Suprapubic skin (tissue), 4 donors: ENCODE measurements at regions not wholly inside any gene's neighbourhood (a gene's known extent, or its start where the extent isn't known, plus 50 kb on each side); places are given as distances from the start of the nearest gene placed in this dataset.

ENCODE experiments used
- DNase-seq, 2 donors: peaks; one replicate each; pipeline ENCODE4 v3.0.0-alpha.2; 2019; ENCODE audit warnings: low spot score in 2 of 2
- H3K27ac ChIP-seq: fragments of 200-600 bp; sonication (generic); one replicate; pipeline ENCODE4 v1.5.1; 2019
- H3K27me3 ChIP-seq: fragments of 200-600 bp; sonication (generic); one replicate; pipeline ENCODE4 v1.5.1; 2019
- H3K36me3 ChIP-seq: fragments of 200-600 bp; sonication (generic); one replicate; pipeline ENCODE4 v1.5.1; 2019
- H3K4me1 ChIP-seq: fragments of 200-600 bp; sonication (generic); one replicate; pipeline ENCODE4 v1.5.1; 2019
- H3K4me3 ChIP-seq: fragments of 200-600 bp; sonication (generic); one replicate; pipeline ENCODE4 v1.5.1; 2019; ENCODE audit warnings: mild to moderate bottlenecking
- H3K9me3 ChIP-seq: fragments of 200-600 bp; sonication (generic); one replicate; pipeline ENCODE4 v1.5.1; 2019
- CTCF ChIP-seq, 2 donors: fragments of 200-600 bp in 1 of 2; fragments of 450-650 bp in 1 of 2; sonication (generic) in 1 of 2; IDR thresholded peaks; one replicate each; pipeline ENCODE4 v1.5.1; 2016 to 2019; ENCODE audit warnings: antibody characterized with exemption in 2 of 2, mild to moderate bottlenecking in 1 of 2, moderate library complexity in 1 of 2
- EP300 ChIP-seq: sonication (generic); formaldehyde crosslinking; IDR thresholded peaks from one replicate; pipeline ENCODE4 v1.6.1; 2017; ENCODE audit warnings: antibody characterized with exemption
- POLR2A ChIP-seq, 2 donors: fragments of 450-650 bp; IDR thresholded peaks; one replicate each; pipeline ENCODE4 v1.6.1; 2017; ENCODE audit warnings: antibody characterized with exemption in 2 of 2, mild to moderate bottlenecking in 2 of 2, moderate library complexity in 2 of 2
- POLR2AphosphoS5 ChIP-seq, 3 donors: sonication (generic); formaldehyde crosslinking; IDR thresholded peaks; one replicate each; pipeline ENCODE4 v1.6.1; 2017; ENCODE audit warnings: antibody characterized with exemption in 3 of 3
- WGBS: methylation state at CpG from one replicate; pipeline ENCODE4 v1.1.5; 2018; 5-methylcytosine and 5-hydroxymethylcytosine counted together

GRCh38 chr14:43155258-43155657 is 1351.8 kb downstream of the FSCB start:
- no peaks in the 10 kb centered on the region for H3K9me3 ChIP-seq
- no peaks in the 10 kb centered on the region for H3K36me3 ChIP-seq
- TF ChIP-seq POLR2AphosphoS5 (IDR thresholded peaks at IDR 0.05) (no peak), EP300 (no peak), POLR2A (IDR thresholded peaks at IDR 0.05) (no peak), CTCF (IDR thresholded peaks at IDR 0.05) (no peak)
- H3K27ac ChIP-seq: no peak overlapping the region
- no peak for DNase-seq
- no peaks in the 10 kb centered on the region for H3K4me1 ChIP-seq
- H3K27me3 ChIP-seq: no peaks in the 10 kb centered on the region
- 96% methylated on average over 1 of the region's 1 CpG for WGBS
- H3K4me3 ChIP-seq: no peak overlapping the region

- Histone ChIP-seq H3K36me3 (no peaks in the 10 kb centered on the region), H3K4me1 (no peaks in the 10 kb centered on the region), H3K4me3 (no peak overlapping the region), H3K9me3 (no peaks in the 10 kb centered on the region), H3K27me3 (no peaks in the 10 kb centered on the region), H3K27ac (no peak overlapping the region)
- 32% methylated on average over 3 of the region's 3 CpGs for WGBS
- TF ChIP-seq POLR2A (IDR thresholded peaks at IDR 0.05) (no peak), EP300 (no peak), POLR2AphosphoS5 (IDR thresholded peaks at IDR 0.05) (no peak), CTCF (IDR thresholded peaks at IDR 0.05) (no peak)
- DNase-seq: no peak
These were observed 1359.6 kb downstream of the FSCB start for GRCh38 chr14:43147485-43147884.

GRCh38 chr14:43145361-43145760 is 1361.7 kb downstream of the FSCB start:
- H3K4me3 ChIP-seq: no peak overlapping the region
- H3K27ac ChIP-seq: no peak overlapping the region
- DNase-seq: no peak
- no peaks in the 10 kb centered on the region for H3K27me3 ChIP-seq
- H3K36me3 ChIP-seq: no peaks in the 10 kb centered on the region
- TF ChIP-seq POLR2A (IDR thresholded peaks at IDR 0.05) (no peak), POLR2AphosphoS5 (IDR thresholded peaks at IDR 0.05) (no peak), CTCF (IDR thresholded peaks at IDR 0.05) (no peak), EP300 (no peak)
- no peaks in the 10 kb centered on the region for H3K9me3 ChIP-seq
- no peaks in the 10 kb centered on the region for H3K4me1 ChIP-seq
- 81% methylated on average over 2 of the region's 2 CpGs for WGBS

GRCh38 chr14:43143106-43143505 is 1364.0 kb downstream of the FSCB start:
- Histone ChIP-seq H3K27me3 (no peaks in the 10 kb centered on the region), H3K9me3 (no peaks in the 10 kb centered on the region), H3K4me3 (no peak overlapping the region), H3K27ac (no peak overlapping the region), H3K4me1 (no peaks in the 10 kb centered on the region), H3K36me3 (no peaks in the 10 kb centered on the region)
- TF ChIP-seq CTCF (IDR thresholded peaks at IDR 0.05) (no peak), POLR2AphosphoS5 (IDR thresholded peaks at IDR 0.05) (no peak), EP300 (no peak), POLR2A (IDR thresholded peaks at IDR 0.05) (no peak)
- WGBS: 89% methylated on average over 2 of the region's 2 CpGs
- no peak for DNase-seq

- WGBS: 95% methylated on average over 17 of the region's 17 CpGs
- Histone ChIP-seq H3K9me3 (no peaks in the 10 kb centered on the region), H3K36me3 (no peaks in the 10 kb centered on the region), H3K4me1 (no peaks in the 10 kb centered on the region), H3K27ac (no peak overlapping the region), H3K4me3 (no peak overlapping the region), H3K27me3 (no peaks in the 10 kb centered on the region)
- DNase-seq: no peak
- no peak for TF ChIP-seq POLR2AphosphoS5 (IDR thresholded peaks at IDR 0.05)
- TF ChIP-seq EP300: no peak
- TF ChIP-seq POLR2A (IDR thresholded peaks at IDR 0.05): no peak
- no peak for TF ChIP-seq CTCF (IDR thresholded peaks at IDR 0.05)
These were observed 1365.4 kb downstream of the FSCB start for GRCh38 chr14:43141636-43142191.
